ENCODE measurements at regions not wholly inside any gene's neighbourhood (a gene's known extent, or its start where the extent isn't known, plus 50 kb on each side); places are given as distances from the start of the nearest gene placed in this dataset.

GRCh38 chr1:119268879-119269278 is 99.7 kb upstream of the HAO2 start:
- DNase-seq (ENCODE audit: low spot score) = no peak
- TF ChIP-seq, protein P1, sequence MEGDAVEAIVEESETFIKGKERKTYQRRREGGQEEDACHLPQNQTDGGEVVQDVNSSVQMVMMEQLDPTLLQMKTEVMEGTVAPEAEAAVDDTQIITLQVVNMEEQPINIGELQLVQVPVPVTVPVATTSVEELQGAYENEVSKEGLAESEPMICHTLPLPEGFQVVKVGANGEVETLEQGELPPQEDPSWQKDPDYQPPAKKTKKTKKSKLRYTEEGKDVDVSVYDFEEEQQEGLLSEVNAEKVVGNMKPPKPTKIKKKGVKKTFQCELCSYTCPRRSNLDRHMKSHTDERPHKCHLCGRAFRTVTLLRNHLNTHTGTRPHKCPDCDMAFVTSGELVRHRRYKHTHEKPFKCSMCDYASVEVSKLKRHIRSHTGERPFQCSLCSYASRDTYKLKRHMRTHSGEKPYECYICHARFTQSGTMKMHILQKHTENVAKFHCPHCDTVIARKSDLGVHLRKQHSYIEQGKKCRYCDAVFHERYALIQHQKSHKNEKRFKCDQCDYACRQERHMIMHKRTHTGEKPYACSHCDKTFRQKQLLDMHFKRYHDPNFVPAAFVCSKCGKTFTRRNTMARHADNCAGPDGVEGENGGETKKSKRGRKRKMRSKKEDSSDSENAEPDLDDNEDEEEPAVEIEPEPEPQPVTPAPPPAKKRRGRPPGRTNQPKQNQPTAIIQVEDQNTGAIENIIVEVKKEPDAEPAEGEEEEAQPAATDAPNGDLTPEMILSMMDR (IDR thresholded peaks at IDR 0.05; ENCODE audit: extremely low read depth, missing control alignments) = no peak

DNA sequence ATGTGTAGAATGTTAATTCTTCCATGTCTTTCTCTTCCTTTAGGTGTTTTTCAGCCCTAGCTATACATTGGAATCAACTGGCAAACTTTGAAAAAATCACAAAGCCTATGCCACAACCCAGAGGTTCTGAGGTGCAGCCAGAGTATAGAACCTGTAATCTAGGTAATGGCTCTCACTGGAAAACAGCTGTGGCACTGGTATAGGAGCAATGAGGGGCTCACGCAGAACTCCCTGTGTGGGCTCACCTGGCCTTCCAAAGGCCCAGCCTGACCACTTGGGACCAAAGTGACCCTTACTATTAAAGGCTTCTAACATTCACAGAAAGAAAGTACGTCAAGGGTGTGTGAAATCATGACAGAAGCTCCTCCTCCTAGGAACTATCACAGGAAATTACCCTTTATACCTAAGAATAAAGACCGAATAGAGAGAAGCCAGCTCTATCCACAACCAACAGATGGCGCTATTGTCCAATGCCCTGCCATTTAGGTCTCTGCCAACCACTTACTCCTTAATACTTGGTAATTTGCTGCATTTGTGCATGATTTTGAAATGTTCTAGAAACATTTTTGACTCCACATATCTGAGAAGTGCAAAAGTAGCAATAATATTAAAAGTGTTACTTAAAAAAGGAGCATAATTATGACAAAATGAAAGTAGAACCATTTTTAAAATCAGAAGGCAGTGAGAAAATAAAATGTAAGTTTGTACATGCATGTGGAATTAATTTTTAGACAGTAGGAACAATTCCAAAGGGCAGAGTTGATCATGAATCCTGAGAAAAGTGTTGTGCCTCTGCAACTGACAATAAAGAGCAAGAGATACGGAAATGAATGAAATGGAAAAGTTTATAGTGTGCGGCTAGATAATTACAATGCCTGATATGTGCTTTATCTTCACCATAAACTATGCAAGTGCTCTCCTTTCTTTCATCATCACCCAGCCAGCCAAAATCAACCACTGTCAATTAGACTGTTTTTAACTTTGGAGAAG is 93.1 kb upstream of the HAO2 start:
- TF ChIP-seq, protein P1 (IDR thresholded peaks at IDR 0.05; ENCODE audit: extremely low read depth, missing control alignments) = peak; percentile 52
- peak; percentile 40 for DNase-seq (ENCODE audit: low spot score)

DNA sequence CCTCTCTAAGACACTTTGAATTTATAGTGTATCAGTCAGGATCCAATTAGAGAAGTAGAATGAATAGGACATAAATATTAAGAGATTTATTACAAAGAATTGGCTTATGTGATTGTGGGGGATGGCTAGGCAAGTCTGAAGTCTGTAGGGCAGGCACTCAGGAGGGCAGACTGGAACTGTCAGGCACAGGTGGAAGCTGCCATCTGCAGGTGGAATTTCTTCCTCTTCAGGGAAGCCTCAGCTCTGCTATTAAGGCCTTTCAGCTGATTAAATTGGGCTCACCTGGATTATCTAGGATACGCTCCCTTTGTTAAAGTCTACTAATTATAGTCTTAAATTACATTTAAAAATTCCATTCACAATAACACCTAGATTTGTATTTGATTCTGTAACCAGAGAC is 92.0 kb upstream of the HAO2 start:
- DNase-seq (ENCODE audit: low spot score) = no peak

GRCh38 chr1:119279456-119280381 is 88.9 kb upstream of the HAO2 start:
- DNase-seq (ENCODE audit: low spot score) = no peak
- TF ChIP-seq, protein P1 (IDR thresholded peaks at IDR 0.05; ENCODE audit: extremely low read depth, missing control alignments) = no peak

More for the DNA sequence above, 92.0 kb upstream of the HAO2 start:
- TF ChIP-seq, protein P1 (IDR thresholded peaks at IDR 0.05; ENCODE audit: extremely low read depth, missing control alignments) = peak; percentile 26

- TF ChIP-seq, protein P1 (IDR thresholded peaks at IDR 0.05; ENCODE audit: extremely low read depth, missing control alignments) = no peak
- no peak for DNase-seq (ENCODE audit: low spot score)
Observed at GRCh38 chr1:119285482-119285881, 83.1 kb upstream of the HAO2 start.

- peak; percentile 54 for DNase-seq (ENCODE audit: low spot score)
- TF ChIP-seq, protein P1 (IDR thresholded peaks at IDR 0.05; ENCODE audit: extremely low read depth, missing control alignments) = peak; percentile 62
Observed at GRCh38 chr1:119286587-119287181, 81.9 kb upstream of the HAO2 start.
